HG02623 (cell line): ENCODE measurements at regions not wholly inside any gene's neighbourhood (a gene's known extent, or its start where the extent isn't known, plus 50 kb on each side); places are given as distances from the start of the nearest gene placed in this dataset.
"Not testable (repeated sequence)": the region's sequence is repeated elsewhere in the genome, so short reads cannot be mapped to it uniquely, and the experiment has no call there.

Source experiments
- ATAC-seq: cut with Tn5 transposase; IDR thresholded peaks from one replicate; pipeline ENCODE4 v1.9.1; 2021; ENCODE audit warnings: moderate library complexity; ENCODE audit not compliant: unreplicated experiment

- no peak for ATAC-seq
These were observed 380.0 kb downstream of the METTL4 start for GRCh38 chr18:2191180-2191790.

DNA sequence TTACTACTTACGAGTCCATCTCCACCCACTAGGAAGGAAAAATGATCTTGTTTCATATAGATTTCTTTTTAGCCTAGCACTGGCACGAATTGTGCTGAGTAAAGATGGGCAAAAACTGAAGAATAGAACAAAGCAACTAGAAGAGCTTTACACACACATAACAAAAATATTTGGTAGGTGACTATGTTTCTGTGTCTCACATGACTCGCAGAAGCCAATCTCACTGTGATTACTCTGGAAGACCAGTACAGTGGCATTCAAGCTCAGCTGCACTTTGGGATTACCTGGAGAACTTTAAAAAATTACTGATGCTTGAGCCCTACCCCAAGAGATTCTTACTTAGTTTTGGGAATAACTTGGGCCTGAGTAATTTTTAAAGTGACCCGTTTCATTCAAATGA, 378.7 kb downstream of the METTL4 start:
- ATAC-seq: no peak

- no peak for ATAC-seq
These were observed 373.4 kb downstream of the METTL4 start for GRCh38 chr18:2197946-2198345.

DNA sequence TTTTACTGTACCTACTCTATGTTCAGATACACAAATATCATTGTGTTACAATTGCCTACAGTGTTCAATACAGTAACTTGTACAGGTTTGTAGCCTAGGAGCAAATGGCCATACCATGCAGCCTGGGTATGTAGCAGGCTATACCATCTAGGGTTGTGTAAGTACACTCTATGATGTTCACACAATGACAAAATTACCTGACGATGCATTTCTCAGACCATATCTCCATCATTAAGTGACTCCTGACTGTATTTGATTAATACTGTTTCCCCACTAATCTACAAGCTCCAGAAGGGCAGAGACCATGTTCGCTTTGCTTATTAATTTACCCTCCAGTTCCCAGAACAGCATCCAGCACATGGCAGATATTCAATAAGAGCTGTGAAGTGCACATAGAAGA, 372.2 kb downstream of the METTL4 start:
- ATAC-seq: no peak

GRCh38 chr18:2201036-2201600, 370.2 kb downstream of the METTL4 start:
- no peak for ATAC-seq

- ATAC-seq: no peak
These were observed 366.6 kb downstream of the METTL4 start for GRCh38 chr18:2204736-2205135.

DNA sequence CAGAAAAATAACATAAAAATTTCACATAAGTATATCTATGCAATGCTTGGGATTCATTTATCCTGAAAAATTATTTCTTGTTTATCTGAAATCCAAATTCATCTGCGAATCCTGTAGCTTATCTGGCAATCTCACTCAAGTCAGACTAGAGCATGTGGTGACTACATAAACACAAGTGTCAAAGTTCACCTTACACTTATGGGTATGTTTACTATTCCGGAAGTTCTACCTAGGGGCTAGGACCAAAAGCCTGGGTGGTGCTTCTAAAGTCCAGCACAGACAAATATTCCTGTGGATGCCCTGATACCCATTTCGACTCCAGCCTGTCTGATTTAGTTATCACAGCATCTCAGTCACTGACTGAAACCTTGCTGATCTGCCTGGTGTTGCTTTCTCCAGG, 364.0 kb downstream of the METTL4 start:
- ATAC-seq: no peak

DNA sequence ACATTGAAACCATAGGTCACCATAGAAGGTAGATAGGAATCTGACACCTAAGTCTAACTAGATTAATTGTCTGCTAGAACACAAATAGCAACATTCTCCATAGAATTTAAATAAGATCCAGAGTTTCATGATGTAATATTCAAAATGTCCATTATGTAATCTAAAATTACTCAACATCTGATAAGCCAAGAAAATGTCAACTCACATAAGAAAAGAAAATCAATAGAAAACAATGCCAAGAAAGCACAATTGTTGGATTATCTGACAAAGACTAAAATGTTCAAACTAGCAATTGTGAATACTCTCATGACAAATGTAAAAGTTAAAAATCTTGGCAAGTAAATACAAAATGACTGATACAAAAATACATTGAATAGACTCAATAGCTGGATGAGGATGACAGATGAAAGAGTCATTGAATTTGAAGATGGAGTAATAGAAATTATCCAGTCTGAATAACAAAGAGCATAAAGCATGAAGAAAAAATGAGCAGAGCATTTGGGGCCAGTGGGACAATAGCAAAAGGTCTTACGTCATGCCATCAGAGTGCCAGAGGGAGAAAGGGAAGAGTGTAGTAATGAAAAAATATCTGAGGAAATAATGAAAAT, 358.6 kb downstream of the METTL4 start:
- no peak for ATAC-seq

- ATAC-seq: no peak
These were observed 357.4 kb downstream of the METTL4 start for GRCh38 chr18:2213905-2214304.

DNA sequence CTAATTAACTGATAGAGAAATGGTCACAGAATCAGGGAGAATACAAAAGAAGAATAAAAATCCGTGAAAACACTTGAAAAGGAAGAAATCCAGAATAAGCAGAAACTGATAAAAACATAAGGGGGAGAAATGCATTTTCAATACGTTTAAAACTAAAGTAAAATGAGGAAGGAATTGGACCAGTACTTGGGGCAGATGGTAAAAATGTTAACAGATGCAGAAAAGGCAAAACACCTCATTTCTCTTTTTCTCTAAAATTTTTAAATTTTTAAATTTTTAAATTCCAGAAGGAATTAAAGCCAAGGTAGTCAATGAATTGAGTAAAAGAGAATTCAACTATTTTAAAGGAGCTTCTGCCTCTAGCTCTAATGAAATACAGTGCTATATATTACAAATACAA, 353.9 kb downstream of the METTL4 start:
- ATAC-seq: no peak

DNA sequence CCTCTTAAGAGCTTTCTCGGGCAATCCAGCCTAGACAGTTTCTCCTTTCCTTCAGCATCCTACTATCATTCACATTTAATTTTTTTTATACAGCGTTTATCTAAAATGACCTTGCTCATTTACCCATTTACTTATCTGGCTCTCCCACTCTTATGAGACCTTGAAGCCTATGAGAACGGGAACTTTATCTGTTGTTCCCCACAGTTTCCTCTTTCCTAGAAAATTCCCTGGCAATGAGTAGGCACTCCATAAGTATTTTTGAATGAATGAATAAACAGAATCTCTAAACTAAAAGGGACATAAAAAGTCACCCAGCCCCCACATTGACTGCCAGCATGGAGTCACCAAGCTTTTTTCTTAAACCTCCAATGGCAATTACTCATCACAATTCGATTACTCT, 353.2 kb downstream of the METTL4 start:
- no peak for ATAC-seq

- no peak for ATAC-seq
These were observed 351.6 kb downstream of the METTL4 start for GRCh38 chr18:2219706-2220105.

GRCh38 chr18:2222270-2223185, 348.8 kb downstream of the METTL4 start:
- ATAC-seq: no peak

GRCh38 chr18:2223449-2223848, 347.9 kb downstream of the METTL4 start:
- ATAC-seq: no peak

DNA sequence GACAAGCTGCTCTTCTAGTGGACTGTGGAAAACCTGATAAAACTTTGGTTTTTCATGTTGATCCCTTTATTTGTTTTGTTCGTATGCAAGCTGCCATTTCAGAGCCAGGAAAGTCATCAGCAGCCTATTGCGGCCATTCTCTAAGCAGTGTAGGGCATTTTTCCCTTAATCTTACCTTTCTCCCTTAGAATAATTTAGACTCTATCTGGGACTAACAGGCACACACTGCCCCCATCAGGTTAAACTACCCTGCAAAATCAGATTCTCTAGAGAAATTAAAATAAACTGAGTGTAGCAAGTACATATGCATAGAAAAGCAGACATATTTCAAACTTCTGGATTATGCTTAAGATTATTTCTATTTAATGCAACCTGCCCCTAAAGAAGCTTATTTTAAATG, 347.5 kb downstream of the METTL4 start:
- no peak for ATAC-seq

GRCh38 chr18:2236232-2236631, 335.1 kb downstream of the METTL4 start:
- no peak for ATAC-seq

- no peak for ATAC-seq
These were observed 333.6 kb downstream of the METTL4 start for GRCh38 chr18:2237706-2238105.

DNA sequence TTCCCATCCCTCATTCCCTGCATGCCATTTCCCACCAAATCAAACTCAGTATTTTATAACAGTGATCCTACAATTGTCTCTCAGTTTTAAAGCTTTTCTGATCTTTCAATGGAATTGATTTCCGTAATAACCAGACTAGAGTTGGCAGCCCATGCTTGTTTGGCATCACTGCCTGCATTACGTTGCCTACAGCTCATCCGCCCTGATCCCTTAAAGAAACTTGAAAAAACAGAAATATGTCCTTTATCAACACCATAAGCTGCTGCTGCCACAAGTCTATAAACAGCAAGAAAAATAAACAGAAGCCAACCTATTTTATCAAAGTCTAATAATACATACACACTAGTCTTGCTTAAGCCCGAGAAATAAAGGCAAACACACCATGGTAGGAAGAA, 331.0 kb downstream of the METTL4 start:
- ATAC-seq: no peak

DNA sequence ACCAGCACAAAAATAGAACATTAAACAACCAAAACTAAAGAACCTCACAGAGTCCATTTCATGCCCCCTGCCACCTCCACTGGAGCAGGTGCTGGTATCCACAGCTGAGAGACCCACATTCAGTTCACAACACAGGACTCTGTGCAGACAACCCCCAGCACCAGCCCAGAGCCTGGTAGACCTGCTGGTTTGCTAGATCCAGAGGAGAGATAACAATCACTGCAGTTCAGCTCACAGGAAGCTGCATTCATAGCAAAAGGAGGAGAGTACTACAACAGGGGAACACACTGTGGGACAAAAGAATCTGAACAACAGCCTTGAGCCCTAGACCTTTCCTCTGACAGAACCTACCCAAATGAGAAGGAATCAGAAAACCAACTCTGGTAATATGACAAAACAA, 326.7 kb downstream of the METTL4 start:
- ATAC-seq: no peak

DNA sequence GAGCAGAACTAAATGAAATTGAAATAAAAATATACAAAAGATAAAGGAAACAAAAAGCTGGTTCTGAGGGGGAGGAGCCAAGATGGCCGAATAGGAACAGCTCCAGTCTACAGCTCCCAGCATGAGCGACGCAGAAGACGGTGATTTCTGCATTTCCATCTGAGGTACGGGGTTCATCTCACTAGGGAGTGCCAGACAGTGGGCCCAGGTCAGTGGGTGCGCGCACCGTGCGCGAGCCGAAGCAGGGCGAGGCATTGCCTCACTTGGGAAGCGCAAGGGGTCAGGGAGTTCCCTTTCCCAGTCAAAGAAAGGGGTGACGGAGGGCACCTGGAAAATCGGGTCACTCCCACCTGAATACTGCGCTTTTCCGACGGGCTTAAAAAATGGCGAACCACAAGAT, 324.2 kb downstream of the METTL4 start:
- ATAC-seq: not testable (repeated sequence)

DNA sequence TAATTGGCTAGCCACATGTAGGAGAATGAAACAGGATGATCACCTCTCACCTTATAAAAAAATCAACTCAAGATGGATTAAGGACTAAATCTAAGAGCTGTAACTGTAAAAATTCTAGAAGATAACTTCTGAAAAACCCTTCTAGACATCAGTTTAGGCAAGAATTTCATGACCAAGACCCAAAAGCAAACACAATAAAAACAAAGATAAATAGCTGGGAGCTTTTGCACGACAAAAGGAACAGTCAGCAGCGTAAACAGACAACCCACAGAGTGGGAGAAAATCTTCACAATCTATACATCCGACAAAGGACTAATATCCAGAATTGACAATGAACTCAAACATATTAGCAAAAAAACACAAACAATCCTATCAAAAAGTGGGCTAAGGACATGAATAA, 316.3 kb downstream of the METTL4 start:
- ATAC-seq: no peak

DNA sequence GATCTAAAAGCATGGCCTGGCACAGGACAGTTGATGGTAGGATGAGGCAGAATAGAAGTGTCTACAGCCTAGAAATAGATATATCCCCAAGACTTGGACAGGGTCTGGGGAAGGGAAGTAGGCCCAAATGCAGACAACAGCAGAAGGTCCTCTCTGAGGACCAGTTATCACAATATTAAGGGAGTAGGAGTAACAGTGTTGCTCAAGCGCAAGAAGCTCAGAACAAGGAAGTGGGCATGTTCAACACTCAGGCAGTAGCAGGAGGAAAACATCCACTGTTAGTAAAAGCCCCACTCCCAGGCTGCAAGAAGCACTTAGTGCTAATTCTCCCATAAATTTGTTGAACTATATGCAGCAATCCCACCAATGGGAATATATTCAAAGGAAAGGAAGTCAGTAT, 314.7 kb downstream of the METTL4 start:
- no peak for ATAC-seq
